A549 (cell line): ENCODE measurements at regions not wholly inside any gene's neighbourhood (a gene's known extent, or its start where the extent isn't known, plus 50 kb on each side); places are given as distances from the start of the nearest gene placed in this dataset.

Experiments used
- POLR2A ChIP-seq: IDR thresholded peaks from 2 replicates; pipeline ENCODE4 v1.6.1; 2012; ENCODE audit warnings: mild to moderate bottlenecking, low read length
- RARB ChIP-seq: fragments of 250-450 bp; sonication (Bioruptor Pico); IDR thresholded peaks from 2 replicates; pipeline ENCODE4 v1.8.0; 2021; ENCODE audit warnings: mild to moderate bottlenecking, moderate library complexity
- TF ChIP-seq, protein P1 (sequence below): fragments of >200 bp; sonication (Bioruptor Twin); formaldehyde crosslinking; IDR thresholded peaks from 3 replicates; pipeline ENCODE4 v1.5.1; 2016
- TF ChIP-seq, protein P2 (sequence below): fragments of 450-650 bp; IDR thresholded peaks from 2 replicates; pipeline ENCODE4 v1.6.1; 2014; ENCODE audit warnings: antibody characterized with exemption

DNA sequence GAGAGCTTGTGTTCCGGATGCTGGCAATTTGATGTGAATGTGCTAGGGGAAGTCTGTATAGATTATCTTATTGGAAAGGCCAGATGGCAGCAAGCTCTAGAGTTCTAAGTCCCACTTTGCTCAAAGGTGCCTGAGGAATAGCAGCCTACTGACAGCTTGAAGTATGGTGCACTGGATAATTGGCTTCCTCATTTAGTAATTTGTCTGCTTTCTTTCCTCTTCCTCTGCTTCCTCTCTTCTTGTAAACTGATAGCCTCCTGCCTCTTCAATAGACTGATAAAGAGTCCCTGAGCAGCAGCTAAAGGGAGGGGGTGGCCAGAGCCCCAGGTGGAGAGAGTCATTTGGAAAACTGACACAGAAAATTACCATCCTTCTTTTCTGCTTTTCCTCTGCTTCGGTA lies 177.3 kb downstream of the FGF1 start:
- TF ChIP-seq POLR2A (no peak), RARB (CRISPR knock-in tag) (no peak)
- TF ChIP-seq, protein P1, sequence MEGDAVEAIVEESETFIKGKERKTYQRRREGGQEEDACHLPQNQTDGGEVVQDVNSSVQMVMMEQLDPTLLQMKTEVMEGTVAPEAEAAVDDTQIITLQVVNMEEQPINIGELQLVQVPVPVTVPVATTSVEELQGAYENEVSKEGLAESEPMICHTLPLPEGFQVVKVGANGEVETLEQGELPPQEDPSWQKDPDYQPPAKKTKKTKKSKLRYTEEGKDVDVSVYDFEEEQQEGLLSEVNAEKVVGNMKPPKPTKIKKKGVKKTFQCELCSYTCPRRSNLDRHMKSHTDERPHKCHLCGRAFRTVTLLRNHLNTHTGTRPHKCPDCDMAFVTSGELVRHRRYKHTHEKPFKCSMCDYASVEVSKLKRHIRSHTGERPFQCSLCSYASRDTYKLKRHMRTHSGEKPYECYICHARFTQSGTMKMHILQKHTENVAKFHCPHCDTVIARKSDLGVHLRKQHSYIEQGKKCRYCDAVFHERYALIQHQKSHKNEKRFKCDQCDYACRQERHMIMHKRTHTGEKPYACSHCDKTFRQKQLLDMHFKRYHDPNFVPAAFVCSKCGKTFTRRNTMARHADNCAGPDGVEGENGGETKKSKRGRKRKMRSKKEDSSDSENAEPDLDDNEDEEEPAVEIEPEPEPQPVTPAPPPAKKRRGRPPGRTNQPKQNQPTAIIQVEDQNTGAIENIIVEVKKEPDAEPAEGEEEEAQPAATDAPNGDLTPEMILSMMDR, result no peak
- TF ChIP-seq, protein P2, sequence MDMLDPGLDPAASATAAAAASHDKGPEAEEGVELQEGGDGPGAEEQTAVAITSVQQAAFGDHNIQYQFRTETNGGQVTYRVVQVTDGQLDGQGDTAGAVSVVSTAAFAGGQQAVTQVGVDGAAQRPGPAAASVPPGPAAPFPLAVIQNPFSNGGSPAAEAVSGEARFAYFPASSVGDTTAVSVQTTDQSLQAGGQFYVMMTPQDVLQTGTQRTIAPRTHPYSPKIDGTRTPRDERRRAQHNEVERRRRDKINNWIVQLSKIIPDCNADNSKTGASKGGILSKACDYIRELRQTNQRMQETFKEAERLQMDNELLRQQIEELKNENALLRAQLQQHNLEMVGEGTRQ, result no peak
